Left renal cortex interstitium (tissue), 4 donors: ENCODE measurements at regions not wholly inside any gene's neighbourhood (a gene's known extent, or its start where the extent isn't known, plus 50 kb on each side); places are given as distances from the start of the nearest gene placed in this dataset.
"Not testable (repeated sequence)": the region's sequence is repeated elsewhere in the genome, so short reads cannot be mapped to it uniquely, and the experiment has no call there.

Source experiments
- DNase-seq, 4 donors: peaks; one replicate each; pipeline ENCODE4 v3.0.0-alpha.2; 2013; ENCODE audit warnings: low read depth in 4 of 4, low spot score in 2 of 4, missing footprints in 1 of 4

- DNase-seq, result no peak
Observed at GRCh38 chr6:118719351-118720124, 68.1 kb upstream of the CEP85L start.

- no peak for DNase-seq
Observed at GRCh38 chr6:118718903-118719302, 67.5 kb upstream of the CEP85L start.

DNA sequence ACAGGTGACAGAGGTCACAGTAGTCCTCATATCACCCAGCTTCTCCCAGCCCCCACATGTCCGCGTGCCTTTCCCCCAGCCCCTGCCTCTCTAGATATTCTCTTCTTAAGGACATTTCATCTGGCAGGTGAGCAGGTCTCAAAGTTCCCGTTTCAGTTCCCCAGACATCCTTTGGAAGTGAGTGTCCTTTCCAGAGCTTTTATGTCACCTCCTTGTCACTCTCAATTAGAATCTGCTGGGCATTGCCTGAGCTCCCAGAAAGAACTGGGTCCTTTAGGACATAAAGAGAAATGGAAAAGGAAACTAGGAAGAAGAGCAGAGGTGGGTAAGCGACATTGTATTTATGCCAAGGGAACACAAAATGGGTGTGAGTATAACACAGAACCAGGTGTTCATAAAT, 66.9 kb upstream of the CEP85L start:
- no peak for DNase-seq

- DNase-seq, result no peak
Observed at GRCh38 chr6:118717106-118717505, 65.7 kb upstream of the CEP85L start.

GRCh38 chr6:118715907-118716306, 64.5 kb upstream of the CEP85L start:
- not testable (repeated sequence) for DNase-seq

DNA sequence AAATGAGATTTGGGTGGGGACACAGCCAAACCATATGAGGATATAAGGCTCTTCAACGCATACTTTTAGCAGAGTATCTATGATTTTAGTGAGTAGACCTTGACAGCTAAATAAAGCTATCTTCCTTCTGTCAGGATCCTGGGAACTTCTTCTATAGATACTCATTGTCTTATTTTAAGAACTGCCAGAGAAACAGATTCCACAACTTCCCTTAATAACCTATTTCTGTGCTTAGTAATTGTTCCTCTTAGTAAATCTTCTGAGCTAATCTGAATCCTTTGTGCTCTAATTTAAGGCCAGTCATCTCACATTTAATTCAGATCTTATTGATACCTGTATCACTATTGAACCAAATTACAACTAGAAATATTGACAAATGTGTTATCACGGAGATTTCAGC, 64.0 kb upstream of the CEP85L start:
- DNase-seq, result no peak

- DNase-seq, result no peak
Observed at GRCh38 chr6:118714756-118715155, 63.4 kb upstream of the CEP85L start.

- DNase-seq, result no peak
Observed at GRCh38 chr6:118712969-118713368, 61.6 kb upstream of the CEP85L start.

GRCh38 chr6:118710616-118711015, 59.2 kb upstream of the CEP85L start:
- no peak for DNase-seq

DNA sequence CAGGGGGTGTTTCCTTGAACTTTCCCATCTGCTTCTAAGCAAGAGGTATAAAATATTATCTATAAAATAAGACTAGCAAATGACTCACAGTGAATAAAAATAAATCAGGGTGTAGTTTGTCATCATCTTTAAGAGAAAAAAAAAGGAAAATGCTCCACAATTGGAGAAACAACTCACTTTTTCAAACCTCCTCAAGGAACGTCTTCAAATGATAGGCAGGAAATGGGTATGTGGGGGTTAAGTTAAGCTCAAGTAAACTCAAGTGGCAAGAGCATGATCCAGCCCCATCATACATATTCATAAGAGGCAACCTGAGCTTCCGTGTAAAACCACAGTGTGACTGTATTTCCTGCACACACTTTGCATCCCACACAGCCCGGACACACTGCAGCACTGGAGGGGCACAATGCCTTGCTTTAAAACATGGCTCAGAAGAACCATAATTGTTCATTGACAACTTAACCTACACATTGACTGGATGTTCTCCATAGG, 58.5 kb upstream of the CEP85L start:
- DNase-seq, result peak in 1 of 4 donors; percentile 34

GRCh38 chr6:118708744-118709143, 57.4 kb upstream of the CEP85L start:
- DNase-seq, result no peak

DNA sequence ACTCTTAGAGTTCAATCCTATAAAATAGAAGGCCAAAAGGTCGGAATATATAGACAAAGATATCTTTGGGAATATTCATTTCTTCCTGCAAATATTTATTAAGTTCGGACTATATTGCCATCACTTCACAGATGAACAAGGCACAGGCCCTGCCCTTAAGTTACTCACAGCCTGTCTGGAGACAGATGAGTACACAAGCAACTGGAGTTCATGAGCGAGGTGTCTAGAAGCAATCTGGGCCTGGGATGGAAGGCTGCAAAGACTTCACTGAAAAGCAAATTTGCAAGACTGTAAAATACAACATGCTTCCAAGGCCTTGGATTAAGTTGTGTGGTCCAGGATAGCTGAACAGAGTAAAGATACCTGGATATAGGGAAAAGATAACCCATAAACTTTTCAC, 56.7 kb upstream of the CEP85L start:
- DNase-seq, result no peak

DNA sequence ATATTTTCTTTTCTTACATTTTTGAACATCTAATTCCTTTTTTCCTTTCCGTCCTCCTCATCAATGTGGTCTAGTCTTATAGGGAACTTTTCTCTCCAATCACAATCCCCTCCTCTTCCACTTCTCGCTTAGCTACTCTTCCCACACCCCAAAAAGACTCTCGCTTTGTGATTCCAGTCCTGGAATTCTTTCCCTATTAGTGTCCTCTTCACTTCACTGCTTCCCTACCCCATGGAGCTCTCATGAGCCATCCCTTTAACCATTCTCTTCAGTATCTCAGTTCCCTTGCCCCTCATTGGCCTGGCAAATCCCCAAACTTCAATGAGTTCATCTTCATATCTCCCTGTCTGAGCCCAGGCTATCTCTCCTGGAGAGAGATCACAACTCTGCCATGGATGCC, 55.3 kb upstream of the CEP85L start:
- DNase-seq, result no peak

DNA sequence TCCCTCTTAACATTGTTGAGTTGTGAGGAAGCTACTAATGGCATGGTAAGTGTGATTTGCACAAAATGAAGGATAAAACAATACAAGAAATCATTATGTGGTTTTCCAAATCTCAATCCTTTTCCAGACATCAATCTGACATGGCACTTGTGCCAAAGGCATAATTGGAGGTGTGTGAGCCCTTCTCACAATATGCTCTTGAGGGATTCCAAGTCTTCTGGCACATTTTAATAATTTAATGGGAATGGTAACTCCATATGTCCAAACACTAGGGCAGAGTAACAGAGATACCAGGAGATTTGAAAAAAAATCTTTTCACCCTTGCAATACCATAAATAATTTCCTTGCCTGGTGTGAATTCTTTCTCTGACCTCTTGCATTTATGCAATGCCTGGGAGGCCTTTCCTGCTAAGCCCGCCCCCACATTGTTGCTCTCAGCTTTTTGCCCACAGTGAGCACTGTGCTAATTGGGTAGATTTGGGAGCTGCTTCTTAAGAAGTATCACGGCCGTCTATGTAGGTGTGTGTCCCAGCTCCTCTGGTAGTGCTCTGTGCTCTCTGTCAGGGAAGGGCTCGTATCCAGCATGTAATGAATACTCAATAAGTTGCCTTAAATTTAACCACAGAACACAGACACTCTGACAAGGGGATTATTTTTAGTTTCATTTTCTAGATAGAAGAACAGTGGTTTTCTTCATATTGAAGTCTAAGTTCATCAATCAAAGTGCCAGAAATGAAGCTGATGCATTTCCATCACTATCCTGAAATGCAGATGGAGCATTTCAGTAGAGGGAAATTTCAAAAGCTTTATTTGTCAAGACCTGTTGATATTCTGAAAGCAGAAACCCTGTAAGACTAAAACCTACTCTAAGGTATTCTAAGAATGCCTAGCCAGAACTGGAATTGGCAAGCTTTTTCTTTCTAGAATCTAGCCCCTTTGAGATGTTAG, 54.4 kb upstream of the CEP85L start:
- no peak for DNase-seq

DNA sequence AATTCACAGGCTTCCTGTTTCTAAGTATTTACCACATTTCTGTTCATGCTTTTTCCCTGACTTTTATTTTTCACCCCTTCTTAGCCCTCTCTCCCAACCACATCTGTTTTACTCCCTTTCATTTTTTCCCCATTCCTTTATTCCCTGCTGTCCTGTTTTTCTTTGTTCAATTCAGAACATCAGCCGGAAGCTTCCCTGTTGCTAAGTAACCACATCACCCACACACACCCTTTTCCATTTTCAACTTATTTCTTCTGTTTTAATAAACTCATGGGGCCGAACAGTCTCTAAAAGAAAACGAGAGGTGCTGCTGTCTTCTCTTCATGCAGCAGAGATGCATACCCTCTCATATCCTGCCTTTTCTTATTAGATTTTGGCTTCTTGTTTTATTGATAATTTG, 53.5 kb upstream of the CEP85L start:
- no peak for DNase-seq

GRCh38 chr6:118701260-118701659, 49.9 kb upstream of the CEP85L start:
- not testable (repeated sequence) for DNase-seq
